Kidney tubule cell (primary cell): ENCODE measurements at regions not wholly inside any gene's neighbourhood (a gene's known extent, or its start where the extent isn't known, plus 50 kb on each side); places are given as distances from the start of the nearest gene placed in this dataset.
A peak's percentile ranks its signal among the peaks of the same experiment; 100 is the strongest.

Experiments used
- DNase-seq: peaks from one replicate; pipeline ENCODE4 v3.0.0-alpha.2; 2018; ENCODE audit warnings: low spot score

- peak; percentile 54 for DNase-seq
Observed at GRCh38 chr7:52705768-52706167, 329.7 kb upstream of the POM121L12 start.

GRCh38 chr7:52700349-52700748 lies 335.1 kb upstream of the POM121L12 start:
- no peak for DNase-seq

- DNase-seq: peak; percentile 21
Observed at GRCh38 chr7:52695973-52696595, 339.3 kb upstream of the POM121L12 start.

GRCh38 chr7:52691257-52691656 lies 344.2 kb upstream of the POM121L12 start:
- no peak for DNase-seq

DNA sequence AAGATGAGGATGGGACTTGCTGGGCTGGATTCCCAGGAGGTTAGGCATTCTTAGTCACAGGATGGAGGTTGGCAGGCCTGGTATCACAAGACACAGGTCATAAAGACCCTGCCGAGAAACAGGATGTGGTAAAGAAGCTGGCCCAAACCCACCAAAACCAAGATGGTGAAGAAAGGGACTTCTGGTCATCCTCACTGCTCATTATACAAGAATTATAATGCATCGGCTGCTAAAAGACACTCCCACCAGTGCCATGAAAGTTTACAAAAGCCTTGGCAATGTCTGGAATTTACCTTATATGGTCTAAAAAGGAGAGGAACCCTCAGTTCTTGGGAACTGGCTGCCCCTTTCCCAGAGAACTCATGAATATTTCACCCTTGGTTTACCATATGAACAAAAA lies 345.5 kb upstream of the POM121L12 start:
- DNase-seq: peak; percentile 27

GRCh38 chr7:52685333-52685732 lies 350.1 kb upstream of the POM121L12 start:
- DNase-seq: peak; percentile 5

GRCh38 chr7:52684388-52684787 lies 351.0 kb upstream of the POM121L12 start:
- no peak for DNase-seq

DNA sequence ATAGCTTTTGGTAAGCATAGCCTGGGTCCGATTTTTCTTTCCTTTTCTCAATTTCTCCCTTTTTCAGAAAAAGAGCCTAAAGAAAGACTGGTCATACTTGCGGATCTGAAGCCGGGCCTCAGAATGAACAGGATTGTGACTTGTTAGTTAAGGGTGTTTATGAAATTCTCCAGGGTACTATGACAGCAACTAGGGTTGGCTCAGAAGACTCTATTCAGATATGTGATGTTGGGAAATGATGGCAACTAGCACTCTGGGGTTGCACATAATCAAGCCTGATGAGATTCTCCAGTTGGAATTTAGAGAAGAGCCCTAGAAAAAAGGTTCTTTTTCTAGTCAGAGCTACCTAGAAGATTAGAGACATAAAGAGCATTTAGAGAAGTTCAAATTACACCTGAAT lies 352.4 kb upstream of the POM121L12 start:
- DNase-seq: no peak

DNA sequence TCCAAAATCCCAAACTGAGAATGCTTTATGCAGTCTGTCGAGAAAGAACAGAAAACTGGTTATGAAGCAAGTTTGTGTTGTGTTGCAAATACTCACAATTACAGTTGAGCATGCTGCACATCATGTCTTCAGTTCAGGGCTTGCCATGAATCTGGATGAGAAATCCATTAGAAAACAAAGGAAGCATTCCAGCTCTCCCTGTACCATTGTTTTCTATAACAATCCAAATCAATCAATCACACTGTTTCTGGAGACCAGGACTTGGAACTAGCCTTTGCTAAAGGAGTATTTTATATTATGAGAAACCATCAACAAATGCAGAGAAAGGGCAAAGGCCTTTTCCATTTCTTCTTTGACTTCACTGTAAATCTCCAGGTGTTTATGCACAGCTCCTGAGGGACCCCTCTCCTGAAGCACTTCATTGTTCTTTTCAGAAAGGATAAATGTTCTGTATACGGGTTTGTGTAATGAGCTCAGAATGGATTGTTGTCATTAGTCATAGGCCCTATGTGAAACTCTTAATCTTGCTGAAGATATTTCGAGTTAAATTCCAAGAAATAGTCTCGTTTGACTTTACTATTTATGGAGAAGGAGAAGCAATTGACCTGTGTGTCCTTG lies 364.7 kb upstream of the POM121L12 start:
- no peak for DNase-seq

GRCh38 chr7:52669031-52669430 lies 366.4 kb upstream of the POM121L12 start:
- no peak for DNase-seq

DNA sequence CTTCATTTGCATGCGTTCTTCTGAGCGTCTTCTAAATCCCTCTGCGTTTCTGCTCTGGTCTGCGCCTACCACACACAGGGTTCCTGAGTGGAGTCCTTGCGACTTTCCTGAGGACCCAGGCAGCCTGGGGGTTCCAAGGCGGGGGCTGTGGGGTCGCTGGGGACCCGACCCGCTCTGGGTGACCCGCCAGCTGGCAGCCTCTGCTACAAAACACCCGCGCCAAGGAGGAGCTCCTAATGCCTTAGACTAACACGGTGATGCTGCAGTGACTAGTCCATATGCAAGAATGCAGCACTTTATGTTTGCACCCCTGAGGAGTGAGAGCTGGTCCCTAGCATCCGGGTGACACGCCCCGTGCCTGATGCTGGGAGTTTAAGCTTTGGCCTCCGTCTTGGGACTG lies 367.0 kb upstream of the POM121L12 start:
- no peak for DNase-seq

- no peak for DNase-seq
Observed at GRCh38 chr7:52659178-52659577, 376.3 kb upstream of the POM121L12 start.

GRCh38 chr7:52656098-52656497 lies 379.3 kb upstream of the POM121L12 start:
- no peak for DNase-seq

GRCh38 chr7:52652621-52653020 lies 382.8 kb upstream of the POM121L12 start:
- DNase-seq: no peak

DNA sequence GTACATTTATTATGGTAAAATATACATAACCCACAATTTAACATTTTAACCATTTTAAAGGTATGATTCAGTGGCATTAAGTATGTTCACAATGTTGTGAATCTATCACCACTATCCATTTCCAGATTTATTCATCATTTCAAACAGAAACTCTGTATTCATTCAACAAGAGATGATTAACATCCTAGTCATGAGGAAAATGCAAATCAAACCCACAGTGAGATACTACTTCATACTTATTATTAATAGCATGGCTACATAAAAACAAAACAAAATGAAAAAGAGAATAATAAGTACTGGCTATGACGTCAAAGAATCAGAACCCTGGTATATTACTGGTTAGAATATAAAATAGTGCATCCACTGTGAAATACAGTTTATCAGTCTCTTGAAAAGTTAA lies 386.6 kb upstream of the POM121L12 start:
- DNase-seq: peak; percentile 40

DNA sequence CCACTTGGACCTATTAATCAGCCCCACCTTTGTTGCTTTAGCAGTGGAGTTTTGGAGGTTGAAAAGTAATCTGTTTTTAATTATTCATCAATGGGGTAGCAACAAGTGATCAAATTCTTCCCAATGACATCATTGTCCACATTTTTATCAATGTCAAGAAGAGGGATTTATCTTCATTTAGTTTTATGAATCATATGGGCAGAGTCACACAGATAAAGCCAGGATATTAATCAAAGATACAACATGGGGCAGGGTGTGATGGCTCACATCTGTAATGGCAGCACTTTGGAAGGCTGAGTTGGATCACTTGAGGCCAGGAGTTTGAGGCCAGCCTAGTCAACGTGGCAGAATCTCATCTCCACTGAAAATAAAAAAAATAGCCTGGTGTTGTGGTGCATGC lies 388.4 kb upstream of the POM121L12 start:
- no peak for DNase-seq

GRCh38 chr7:52639981-52640380 lies 395.5 kb upstream of the POM121L12 start:
- DNase-seq: peak; percentile 85

GRCh38 chr7:52639126-52639525 lies 396.3 kb upstream of the POM121L12 start:
- DNase-seq: peak; percentile 18

DNA sequence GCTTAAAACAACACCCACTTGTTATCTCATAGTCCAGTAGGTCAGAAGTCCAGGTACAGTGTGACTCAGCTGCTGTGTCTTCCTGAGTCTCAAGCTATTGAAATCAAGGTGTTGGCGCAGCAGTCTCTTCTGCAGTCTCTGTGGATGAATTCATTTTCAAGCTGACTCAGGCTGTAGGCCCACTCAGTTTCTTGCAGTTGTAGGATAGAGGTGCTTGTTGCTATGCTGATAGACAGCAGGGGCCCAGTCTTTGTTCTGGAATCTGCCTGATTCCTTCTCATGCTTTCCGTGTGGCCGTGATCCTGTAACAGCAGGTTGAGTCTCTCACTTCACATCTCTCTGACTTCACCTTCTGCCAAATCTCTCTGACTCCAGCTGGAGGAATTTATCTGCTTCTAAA lies 400.4 kb upstream of the POM121L12 start:
- peak; percentile 60 for DNase-seq

GRCh38 chr7:52620849-52621248 lies 414.6 kb upstream of the POM121L12 start:
- DNase-seq: no peak

DNA sequence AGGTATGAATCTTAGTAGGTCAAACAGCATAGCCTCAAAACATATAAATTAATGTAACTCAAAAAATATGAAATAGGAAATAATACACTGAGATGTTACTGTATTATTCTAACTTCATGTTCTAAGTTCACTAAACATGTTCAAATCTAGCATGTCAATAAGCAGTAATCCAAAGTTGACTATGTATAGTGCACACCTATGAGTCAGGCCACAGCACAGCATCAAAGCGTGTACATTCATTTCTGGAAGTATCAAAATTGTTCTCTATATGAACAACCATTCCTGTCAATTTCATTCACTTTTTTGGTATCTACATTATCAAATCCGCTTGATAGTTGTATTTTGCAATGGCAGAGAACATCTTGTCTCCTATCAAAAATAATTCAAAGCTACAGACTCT lies 418.9 kb upstream of the POM121L12 start:
- no peak for DNase-seq

- DNase-seq: no peak
Observed at GRCh38 chr7:52615021-52615695, 420.3 kb upstream of the POM121L12 start.

DNA sequence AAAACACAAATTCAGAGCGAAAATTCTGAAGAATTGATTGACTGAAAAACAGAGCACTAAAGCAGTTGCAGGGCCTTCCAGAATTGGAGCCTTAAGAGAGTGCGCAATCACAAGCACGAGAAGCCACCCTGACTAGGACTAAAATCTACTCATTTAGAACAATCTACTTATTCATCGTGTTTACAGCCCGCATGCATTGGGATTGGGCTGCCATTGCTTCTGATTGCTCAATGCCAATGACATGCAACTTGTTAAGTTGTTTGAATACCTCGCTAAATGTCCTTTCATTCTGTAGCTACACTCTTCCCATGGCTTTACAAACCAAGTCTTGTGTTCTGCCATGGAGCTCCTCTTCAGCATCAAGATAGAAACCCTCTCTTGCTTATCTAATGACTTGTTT lies 425.9 kb upstream of the POM121L12 start:
- DNase-seq: no peak

GRCh38 chr7:52592698-52593097 lies 442.7 kb upstream of the POM121L12 start:
- no peak for DNase-seq
